GM12891 (cell line): ENCODE measurements at regions not wholly inside any gene's neighbourhood (a gene's known extent, or its start where the extent isn't known, plus 50 kb on each side); places are given as distances from the start of the nearest gene placed in this dataset.

Source experiments
- PAX5 ChIP-seq: IDR thresholded peaks from 2 replicates; pipeline ENCODE4 v1.6.1; 2011; ENCODE audit warnings: low read length, moderate library complexity, mild to moderate bottlenecking; ENCODE audit not compliant: insufficient read depth, severe bottlenecking
- POLR2A ChIP-seq: IDR thresholded peaks from 2 replicates; pipeline ENCODE4 v1.6.1; 2011; ENCODE audit warnings: low read depth, low read length, control low read depth
- POLR2AphosphoS5 ChIP-seq: IDR thresholded peaks from 2 replicates; pipeline ENCODE4 v1.6.1; 2011; ENCODE audit warnings: low read depth, low read length, control low read depth
- TAF1 ChIP-seq: IDR thresholded peaks from 2 replicates; pipeline ENCODE4 v1.6.1; 2011; ENCODE audit warnings: low read depth, low read length, control low read depth

DNA sequence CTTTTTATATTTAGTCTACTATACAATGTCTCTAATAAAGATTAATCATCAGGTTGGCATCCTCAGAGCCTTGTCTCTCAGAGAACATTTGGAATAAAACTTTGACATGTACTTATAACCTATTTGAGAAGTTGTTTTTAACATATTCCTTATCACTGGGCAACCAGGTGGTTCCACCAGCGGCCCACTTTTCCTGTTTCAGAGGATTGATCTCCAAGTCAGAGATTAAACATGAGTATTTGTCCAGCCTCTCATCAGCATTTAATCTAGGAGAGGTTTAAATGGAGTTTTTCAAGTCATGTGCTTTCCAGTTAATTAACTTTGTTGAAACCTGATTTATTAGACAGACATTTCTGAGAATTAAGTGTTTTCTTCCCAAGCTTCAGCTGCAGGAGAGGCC lies 345.5 kb downstream of the GRXCR1 start:
- TF ChIP-seq POLR2AphosphoS5 (no peak), POLR2A (no peak), TAF1 (no peak), PAX5 (no peak)
